GM18868 (cell line): ENCODE measurements at regions not wholly inside any gene's neighbourhood (a gene's known extent, or its start where the extent isn't known, plus 50 kb on each side); places are given as distances from the start of the nearest gene placed in this dataset.

ENCODE experiments used
- ATAC-seq: cut with Tn5 transposase; IDR thresholded peaks from one replicate; pipeline ENCODE4 v1.9.1; 2021; ENCODE audit warnings: mild to moderate bottlenecking, moderate library complexity; ENCODE audit not compliant: unreplicated experiment

GRCh38 chr21:16594191-16594590 is 864.4 kb downstream of the USP25 start:
- ATAC-seq: no peak

- ATAC-seq: no peak
Measured at GRCh38 chr21:16596369-16596768, 866.6 kb downstream of the USP25 start.

GRCh38 chr21:16597753-16598152 is 868.0 kb downstream of the USP25 start:
- no peak for ATAC-seq

GRCh38 chr21:16605597-16605996 is 875.8 kb downstream of the USP25 start:
- ATAC-seq: no peak

- no peak for ATAC-seq
Measured at GRCh38 chr21:16606271-16606670, 876.5 kb downstream of the USP25 start.

- no peak for ATAC-seq
Measured at GRCh38 chr21:16608209-16608830, 878.5 kb downstream of the USP25 start.

GRCh38 chr21:16619281-16619680 is 889.5 kb downstream of the USP25 start:
- no peak for ATAC-seq

- no peak for ATAC-seq
Measured at GRCh38 chr21:16620786-16621320, 891.1 kb downstream of the USP25 start.

GRCh38 chr21:16624479-16625118 is 888.2 kb upstream of the CXADR start:
- ATAC-seq: no peak

- no peak for ATAC-seq
Measured at GRCh38 chr21:16625491-16625890, 887.4 kb upstream of the CXADR start.

- ATAC-seq: no peak
Measured at GRCh38 chr21:16633831-16634459, 878.9 kb upstream of the CXADR start.

GRCh38 chr21:16634515-16634914 is 878.3 kb upstream of the CXADR start:
- ATAC-seq: no peak

GRCh38 chr21:16640297-16641027 is 872.4 kb upstream of the CXADR start:
- no peak for ATAC-seq

GRCh38 chr21:16642353-16642752 is 870.5 kb upstream of the CXADR start:
- ATAC-seq: no peak

- no peak for ATAC-seq
Measured at GRCh38 chr21:16644685-16645084, 868.2 kb upstream of the CXADR start.

- ATAC-seq: no peak
Measured at GRCh38 chr21:16650714-16651366, 862.0 kb upstream of the CXADR start.

GRCh38 chr21:16651956-16652355 is 860.9 kb upstream of the CXADR start:
- ATAC-seq: no peak

- ATAC-seq: no peak
Measured at GRCh38 chr21:16663436-16663835, 849.4 kb upstream of the CXADR start.

- no peak for ATAC-seq
Measured at GRCh38 chr21:16667395-16667794, 845.4 kb upstream of the CXADR start.

- ATAC-seq: no peak
Measured at GRCh38 chr21:16674949-16675348, 837.9 kb upstream of the CXADR start.

GRCh38 chr21:16676391-16676790 is 836.5 kb upstream of the CXADR start:
- ATAC-seq: no peak
